Heart left ventricle (tissue), 16 donors: ENCODE measurements at regions not wholly inside any gene's neighbourhood (a gene's known extent, or its start where the extent isn't known, plus 50 kb on each side); places are given as distances from the start of the nearest gene placed in this dataset.

Experiments used
- ATAC-seq, 4 donors: fragments of 200-7000 bp; cut with Tn5 transposase; one replicate each; pipeline ENCODE4 v1.9.1; 2020 to 2022; ENCODE audit warnings: moderate library complexity in 4 of 4, mild to moderate bottlenecking in 3 of 4, moderate number of reproducible peaks in 1 of 4
- DNase-seq, 5 donors: peaks; one replicate each; pipeline ENCODE4 v3.0.0-alpha.2; 2020
- H3K27ac ChIP-seq, 12 donors: fragments of 200-600 bp; sonication (generic) in 4 of 12; one replicate each; pipeline versions ENCODE4 v1.5.0 to v1.8.0; 2016 to 2022; ENCODE audit warnings: mild to moderate bottlenecking in 2 of 12
- H3K27me3 ChIP-seq, 9 donors: fragments of 200-600 bp; sonication (generic) in 2 of 9; one replicate each; pipeline versions ENCODE4 v1.5.1 to v1.8.0; 2016 to 2022; ENCODE audit warnings: mild to moderate bottlenecking in 3 of 9
- H3K36me3 ChIP-seq, 9 donors: fragments of 200-600 bp; sonication (generic) in 2 of 9; one replicate each; pipeline versions ENCODE4 v1.5.0 to v1.8.0; 2018 to 2022; ENCODE audit warnings: mild to moderate bottlenecking in 2 of 9
- H3K4me1 ChIP-seq, 12 donors: fragments of 200-600 bp; sonication (generic) in 4 of 12; one replicate each; pipeline versions ENCODE4 v1.5.0 to v1.8.0; 2016 to 2022; ENCODE audit warnings: mild to moderate bottlenecking in 3 of 12
- H3K4me3 ChIP-seq, 12 donors: fragments of 200-600 bp; sonication (generic) in 4 of 12; one replicate each; pipeline versions ENCODE4 v1.5.0 to v1.8.0; 2017 to 2022; ENCODE audit warnings: mild to moderate bottlenecking in 9 of 12, moderate library complexity in 4 of 12
- H3K9me3 ChIP-seq, 12 donors: fragments of 200-600 bp; sonication (generic) in 4 of 12; one replicate each; pipeline versions ENCODE4 v1.5.0 to v1.8.0; 2016 to 2022; ENCODE audit warnings: mild to moderate bottlenecking in 1 of 12
- POLR2A ChIP-seq, 2 donors: fragments of 450-650 bp; IDR thresholded peaks; one replicate each; pipeline ENCODE4 v1.6.1; 2017; ENCODE audit warnings: antibody characterized with exemption in 2 of 2, mild to moderate bottlenecking in 2 of 2, moderate library complexity in 2 of 2
- WGBS, 4 donors: extraction: QIAGEN DNeasy Blood & Tissue Kit in 2 of 4; methylation state at CpG; one replicate each; pipeline versions ENCODE4 v1.1.5 to v1.1.7; 2013 to 2018; 5-methylcytosine and 5-hydroxymethylcytosine counted together
- intact Hi-C, 10 donors: fragments of 100-400 bp; cut with DNase I; formaldehyde crosslinking; loops; one replicate each; pipeline versions ENCODE4 v1.11.1 to v1.14.2; 2022
- TF ChIP-seq, protein P1 (sequence below), 12 donors: fragments of 200-600 bp; sonication (generic) in 4 of 12; IDR thresholded peaks; one replicate each; pipeline versions ENCODE4 v1.5.0 to v1.8.0; 2018 to 2022; ENCODE audit warnings: antibody characterized with exemption in 12 of 12, mild to moderate bottlenecking in 5 of 12
- donor health status: ischemic (EF 13 %, LVEDD 7.1; RV severe dilation, severe dysfunction).
- donor health status: healthy with polysubstance abuse.
- donor health status: DM: no; HTN: yes; CAD: no.
- donor health status: DM: no; HTN: no; CAD: no.
- donor health status: ischemic (EF 25% LVEDD 6.9; RV normal size, moderate dysfunction).
- donor health status: ischemic (EF 25% LVEDD 5.7; RV mildly dilated, moderate dysfunction).
- donor health status: healthy.
- donor health status: DM: yes; HTN: yes; CAD: no.
- donor health status: ischemic (EF 35%, LVEDD 5.7; RV mildly dilated, moderate dysfunction).
- donor health status: nonischemic (EF 11% LVEDD 7.7; RV severe dilation, severe dysfunction).
- donor health status: DM: yes; HTN: yes; CAD: no.
- donor health status: PGD.
- donor health status: ischemic (EF 29% LVEDD 5.4; RV normal size, mild dysfunction).
- donor health status: nonischemic (EF 23%, LVEDD 6.1; RV moderate dilation, normal function).

DNA sequence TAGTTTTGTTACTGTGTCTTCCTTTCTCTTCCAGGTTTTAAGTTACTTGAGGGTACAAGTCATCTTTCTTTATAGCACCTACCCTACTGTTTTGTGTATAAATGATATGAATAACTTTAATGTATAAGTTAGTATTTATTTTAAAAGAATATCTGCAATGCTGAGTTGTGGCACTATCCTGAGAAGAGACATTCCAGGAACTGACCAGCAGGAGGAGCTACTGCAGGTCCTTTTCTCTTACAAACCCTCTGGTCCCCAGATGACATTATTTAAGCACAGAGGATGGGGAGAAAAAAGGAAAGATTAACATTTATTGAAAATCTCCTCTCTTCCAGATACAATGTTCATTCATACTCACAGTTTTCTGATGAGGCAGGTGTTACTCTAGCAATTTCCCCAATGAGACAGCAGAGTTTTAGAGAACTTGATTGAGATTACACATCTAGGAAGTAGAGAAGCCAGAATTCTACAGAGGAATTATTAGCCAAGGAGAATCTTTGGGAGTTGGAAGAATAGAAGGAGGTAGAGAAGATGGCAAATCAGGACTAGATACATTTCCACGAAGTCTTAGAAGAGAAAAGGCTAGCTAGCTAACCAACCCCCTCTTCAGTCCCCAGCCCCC lies 541.2 kb upstream of the API5 start:
- intact Hi-C loops: loop anchor here (1.0 to 10.0 kb wide), 12 partner anchors 244 to 512 kb away; no protein-coding TSS in a partner anchor
- ATAC-seq: no peak
- 40 to 45% (median 43%) methylated on average over 1 of the region's 1 CpG for WGBS, 4 donors

DNA sequence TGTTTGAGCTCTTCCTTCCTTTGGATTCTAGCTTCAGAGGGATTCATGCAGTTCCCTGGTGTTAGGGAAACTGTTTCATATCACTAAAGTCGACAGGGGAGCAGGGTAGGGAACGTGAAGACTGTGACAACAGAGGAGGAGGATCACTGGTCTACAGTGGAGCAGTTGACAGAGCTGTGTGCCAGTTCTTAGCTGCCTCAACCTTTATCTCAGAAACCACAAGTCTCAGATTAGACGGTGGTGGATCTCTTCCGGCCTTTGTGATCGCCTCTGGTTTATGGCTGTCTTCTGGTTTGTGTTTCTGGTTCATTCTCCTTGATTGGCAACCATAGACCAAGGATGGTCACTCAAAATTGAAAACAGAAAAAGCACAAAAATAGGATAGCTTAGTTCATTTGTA lies 538.9 kb upstream of the API5 start:
- Histone ChIP-seq H3K9me3 (no peaks in the 10 kb centered on the region), H3K4me1 (no peaks in the 10 kb centered on the region), H3K27me3 (peaks cover 0 to 5% (median 0%) of the 10 kb centered on the region in 9 donors), H3K36me3 (no peaks in the 10 kb centered on the region), H3K4me3 (no peak overlapping the region), H3K27ac (no peak overlapping the region)
- ATAC-seq (no peak), DNase-seq (no peak)
- 41 to 53% (median 45%) methylated on average over 5 of the region's 5 CpGs for WGBS, 4 donors
- no peak for TF ChIP-seq POLR2A (IDR thresholded peaks at IDR 0.05)
- TF ChIP-seq, protein P1, sequence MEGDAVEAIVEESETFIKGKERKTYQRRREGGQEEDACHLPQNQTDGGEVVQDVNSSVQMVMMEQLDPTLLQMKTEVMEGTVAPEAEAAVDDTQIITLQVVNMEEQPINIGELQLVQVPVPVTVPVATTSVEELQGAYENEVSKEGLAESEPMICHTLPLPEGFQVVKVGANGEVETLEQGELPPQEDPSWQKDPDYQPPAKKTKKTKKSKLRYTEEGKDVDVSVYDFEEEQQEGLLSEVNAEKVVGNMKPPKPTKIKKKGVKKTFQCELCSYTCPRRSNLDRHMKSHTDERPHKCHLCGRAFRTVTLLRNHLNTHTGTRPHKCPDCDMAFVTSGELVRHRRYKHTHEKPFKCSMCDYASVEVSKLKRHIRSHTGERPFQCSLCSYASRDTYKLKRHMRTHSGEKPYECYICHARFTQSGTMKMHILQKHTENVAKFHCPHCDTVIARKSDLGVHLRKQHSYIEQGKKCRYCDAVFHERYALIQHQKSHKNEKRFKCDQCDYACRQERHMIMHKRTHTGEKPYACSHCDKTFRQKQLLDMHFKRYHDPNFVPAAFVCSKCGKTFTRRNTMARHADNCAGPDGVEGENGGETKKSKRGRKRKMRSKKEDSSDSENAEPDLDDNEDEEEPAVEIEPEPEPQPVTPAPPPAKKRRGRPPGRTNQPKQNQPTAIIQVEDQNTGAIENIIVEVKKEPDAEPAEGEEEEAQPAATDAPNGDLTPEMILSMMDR (IDR thresholded peaks at IDR 0.05): no peak
- intact Hi-C loops: loop anchor here in 8 of 10 donors (5.0 to 10.0 kb wide), 8 partner anchors 242 to 509 kb away; no protein-coding TSS in a partner anchor

More for the DNA sequence above, 541.2 kb upstream of the API5 start:
- peak in 2 of 5 donors; percentile 17 for DNase-seq
- H3K4me1 ChIP-seq: no peaks in the 10 kb centered on the region
- H3K27ac ChIP-seq: no peak overlapping the region
- H3K4me3 ChIP-seq: no peak overlapping the region
- H3K27me3 ChIP-seq: peaks cover 0 to 5% (median 0%) of the 10 kb centered on the region in 9 donors
- H3K36me3 ChIP-seq: no peaks in the 10 kb centered on the region
- no peaks in the 10 kb centered on the region for H3K9me3 ChIP-seq
- no peak for TF ChIP-seq POLR2A (IDR thresholded peaks at IDR 0.05)
- TF ChIP-seq, protein P1 (IDR thresholded peaks at IDR 0.05): peak; percentile 49 to 76 (median 68)

DNA sequence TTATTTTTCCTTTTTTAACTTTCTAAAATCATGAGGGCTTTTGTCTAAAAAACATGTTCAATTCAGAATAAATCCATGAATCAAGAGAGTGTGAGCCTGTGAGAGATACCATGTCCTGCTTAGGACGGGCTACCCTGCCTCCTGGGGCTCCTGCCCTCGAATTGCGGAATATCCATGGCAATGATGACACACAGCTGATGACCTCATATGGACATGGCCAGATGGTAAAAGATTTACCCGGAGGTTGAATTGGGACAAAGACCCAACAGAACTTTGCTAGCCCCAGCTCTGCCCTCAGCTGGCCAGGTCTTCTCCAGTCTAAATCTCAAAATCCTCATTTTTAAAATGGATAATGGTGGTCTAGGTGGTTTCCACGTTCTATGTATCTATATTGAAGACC lies 538.1 kb upstream of the API5 start:
- ATAC-seq (no peak), DNase-seq (no peak)
- WGBS, 4 donors: 81 to 87% (median 84%) methylated on average over 5 of the region's 5 CpGs
- Histone ChIP-seq H3K27me3 (peaks cover 0 to 5% (median 0%) of the 10 kb centered on the region in 9 donors), H3K36me3 (no peaks in the 10 kb centered on the region), H3K4me1 (no peaks in the 10 kb centered on the region), H3K9me3 (no peaks in the 10 kb centered on the region), H3K4me3 (no peak overlapping the region), H3K27ac (no peak overlapping the region)
- TF ChIP-seq, protein P1 (IDR thresholded peaks at IDR 0.05): no peak
- TF ChIP-seq POLR2A (IDR thresholded peaks at IDR 0.05): no peak
- intact Hi-C loops: loop anchor here in 8 of 10 donors (5.0 to 10.0 kb wide), 8 partner anchors 241 to 509 kb away; no protein-coding TSS in a partner anchor

DNA sequence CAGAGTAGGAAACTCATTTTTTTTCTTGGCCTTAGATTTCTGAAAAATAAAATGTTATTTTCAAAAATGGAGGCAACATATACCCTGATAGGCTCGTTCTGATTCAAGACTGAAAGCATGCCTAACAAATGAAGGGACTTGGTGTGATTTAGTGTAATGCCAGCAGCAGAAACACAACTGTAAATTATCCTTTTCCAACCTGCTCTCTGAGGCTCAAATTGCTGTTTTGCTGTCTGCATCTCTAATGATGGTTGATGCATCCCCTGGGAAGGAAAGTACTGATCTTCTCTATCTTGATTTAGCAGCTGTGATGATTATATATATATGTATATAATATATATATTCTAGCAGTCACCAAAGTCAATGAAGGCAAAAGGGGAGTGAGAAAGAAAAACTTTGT lies 537.2 kb upstream of the API5 start:
- WGBS, 4 donors: 62 to 73% (median 67%) methylated on average over 1 of the region's 1 CpG
- Histone ChIP-seq H3K9me3 (no peaks in the 10 kb centered on the region), H3K4me1 (no peaks in the 10 kb centered on the region), H3K27me3 (peaks cover 0 to 5% (median 0%) of the 10 kb centered on the region in 9 donors), H3K4me3 (no peak overlapping the region), H3K27ac (no peak overlapping the region), H3K36me3 (no peaks in the 10 kb centered on the region)
- no peak for TF ChIP-seq POLR2A (IDR thresholded peaks at IDR 0.05)
- TF ChIP-seq, protein P1 (IDR thresholded peaks at IDR 0.05): no peak
- ATAC-seq (no peak), DNase-seq (no peak)
- intact Hi-C loops: loop anchor here in 8 of 10 donors (5.0 to 10.0 kb wide), 8 partner anchors 240 to 508 kb away; no protein-coding TSS in a partner anchor
